Esophagus muscularis mucosa (tissue), 3 donors: ENCODE measurements at regions not wholly inside any gene's neighbourhood (a gene's known extent, or its start where the extent isn't known, plus 50 kb on each side); places are given as distances from the start of the nearest gene placed in this dataset.

Experiments used
- POLR2A ChIP-seq: fragments of 450-650 bp; IDR thresholded peaks from one replicate; pipeline ENCODE4 v1.6.1; 2017; ENCODE audit warnings: antibody characterized with exemption, moderate library complexity, mild to moderate bottlenecking, low read depth
- POLR2AphosphoS5 ChIP-seq, 2 donors: sonication (generic); formaldehyde crosslinking; IDR thresholded peaks; one replicate each; pipeline ENCODE4 v1.6.1; 2017; ENCODE audit warnings: antibody characterized with exemption in 2 of 2
- TF ChIP-seq, protein P1 (sequence below), 3 experiments: fragments of 200-600 bp in 2 of 3; fragments of 450-650 bp in 1 of 3; sonication (generic) in 2 of 3; IDR thresholded peaks; one replicate each; pipeline ENCODE4 v1.5.1; 2017 to 2019; ENCODE audit warnings: antibody characterized with exemption in 3 of 3, mild to moderate bottlenecking in 2 of 3, moderate library complexity in 1 of 3

DNA sequence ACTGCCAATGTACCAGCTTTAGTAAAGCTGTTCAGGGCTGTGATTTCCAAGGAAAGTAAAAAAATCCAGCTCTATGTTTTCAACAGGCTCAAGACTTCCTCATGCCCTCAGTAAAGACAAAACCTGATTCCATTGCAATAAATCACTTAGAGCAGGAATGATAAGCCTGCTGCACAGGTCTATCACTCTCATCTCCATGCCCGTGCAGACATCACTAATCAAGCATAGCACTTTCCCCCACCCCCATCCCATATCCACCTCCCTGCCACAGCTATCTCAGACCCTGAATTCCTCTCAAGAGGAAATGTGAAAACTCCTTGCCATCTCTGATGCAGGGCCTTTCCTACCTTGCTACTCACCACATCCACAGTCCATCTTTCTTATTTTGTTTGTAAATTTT is 554.9 kb downstream of the MAFB start:
- TF ChIP-seq, protein P1, sequence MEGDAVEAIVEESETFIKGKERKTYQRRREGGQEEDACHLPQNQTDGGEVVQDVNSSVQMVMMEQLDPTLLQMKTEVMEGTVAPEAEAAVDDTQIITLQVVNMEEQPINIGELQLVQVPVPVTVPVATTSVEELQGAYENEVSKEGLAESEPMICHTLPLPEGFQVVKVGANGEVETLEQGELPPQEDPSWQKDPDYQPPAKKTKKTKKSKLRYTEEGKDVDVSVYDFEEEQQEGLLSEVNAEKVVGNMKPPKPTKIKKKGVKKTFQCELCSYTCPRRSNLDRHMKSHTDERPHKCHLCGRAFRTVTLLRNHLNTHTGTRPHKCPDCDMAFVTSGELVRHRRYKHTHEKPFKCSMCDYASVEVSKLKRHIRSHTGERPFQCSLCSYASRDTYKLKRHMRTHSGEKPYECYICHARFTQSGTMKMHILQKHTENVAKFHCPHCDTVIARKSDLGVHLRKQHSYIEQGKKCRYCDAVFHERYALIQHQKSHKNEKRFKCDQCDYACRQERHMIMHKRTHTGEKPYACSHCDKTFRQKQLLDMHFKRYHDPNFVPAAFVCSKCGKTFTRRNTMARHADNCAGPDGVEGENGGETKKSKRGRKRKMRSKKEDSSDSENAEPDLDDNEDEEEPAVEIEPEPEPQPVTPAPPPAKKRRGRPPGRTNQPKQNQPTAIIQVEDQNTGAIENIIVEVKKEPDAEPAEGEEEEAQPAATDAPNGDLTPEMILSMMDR (IDR thresholded peaks at IDR 0.05): no peak
- TF ChIP-seq POLR2AphosphoS5 (IDR thresholded peaks at IDR 0.05): no peak
- TF ChIP-seq POLR2A: no peak
